WERI-Rb-1 (cell line): ENCODE measurements at regions not wholly inside any gene's neighbourhood (a gene's known extent, or its start where the extent isn't known, plus 50 kb on each side); places are given as distances from the start of the nearest gene placed in this dataset.
A peak's percentile ranks its signal among the peaks of the same experiment; 100 is the strongest.
"Not testable (repeated sequence)": the region's sequence is repeated elsewhere in the genome, so short reads cannot be mapped to it uniquely, and the experiment has no call there.

Experiments
- DNase-seq: peaks from one replicate; pipeline ENCODE4 v3.0.0-alpha.2; 2020
- H3K27ac ChIP-seq: fragments of 250-450 bp; sonication (Bioruptor Pico); 2 replicates; pipeline ENCODE4 v1.5.1; 2020; ENCODE audit warnings: mild to moderate bottlenecking, moderate library complexity
- H3K27me3 ChIP-seq: fragments of 250-450 bp; sonication (Bioruptor Pico); 2 replicates; pipeline ENCODE4 v1.5.1; 2021; ENCODE audit warnings: mild to moderate bottlenecking, low read depth, moderate library complexity; ENCODE audit not compliant: insufficient read depth, severe bottlenecking
- H3K36me3 ChIP-seq: fragments of 250-450 bp; sonication (Bioruptor Pico); 2 replicates; pipeline ENCODE4 v1.5.1; 2020; ENCODE audit warnings: mild to moderate bottlenecking, moderate library complexity
- H3K4me3 ChIP-seq: 2 replicates; pipeline ENCODE4 v1.5.1; 2011; ENCODE audit warnings: low read depth, mild to moderate bottlenecking, control low read depth, low read length
- H3K9me3 ChIP-seq: fragments of 250-450 bp; sonication (Bioruptor Pico); 2 replicates; pipeline ENCODE4 v1.5.1; 2021; ENCODE audit warnings: mild to moderate bottlenecking, moderate library complexity; ENCODE audit not compliant: severe bottlenecking
- CTCF ChIP-seq: IDR thresholded peaks from 2 replicates; pipeline ENCODE4 v1.5.1; 2011; ENCODE audit warnings: low read depth, mild to moderate bottlenecking, control low read depth, inconsistent platforms, low read length

- TF ChIP-seq CTCF = no peak
- Histone ChIP-seq H3K27me3 (no peaks in the 10 kb centered on the region), H3K27ac (no peak overlapping the region), H3K9me3 (peaks cover 9% of the 10 kb centered on the region), H3K36me3 (no peaks in the 10 kb centered on the region), H3K4me3 (no peak overlapping the region)
- DNase-seq = no peak
These were observed 115.7 kb downstream of the ZNF92 start for GRCh38 chr7:65489260-65489767.

GRCh38 chr7:65496697-65497096 is 123.0 kb downstream of the ZNF92 start:
- H3K27ac ChIP-seq, DNase-seq, H3K9me3 ChIP-seq, H3K36me3 ChIP-seq, H3K4me3 ChIP-seq, H3K27me3 ChIP-seq: not testable (repeated sequence)

- Histone ChIP-seq H3K27ac (no peak overlapping the region), H3K27me3 (no peaks in the 10 kb centered on the region), H3K4me3 (no peak overlapping the region), H3K9me3 (no peaks in the 10 kb centered on the region), H3K36me3 (no peaks in the 10 kb centered on the region)
- DNase-seq = no peak
- no peak for TF ChIP-seq CTCF
These were observed 129.9 kb downstream of the ZNF92 start for GRCh38 chr7:65503434-65504152.

GRCh38 chr7:65504504-65505319 is 131.1 kb downstream of the ZNF92 start:
- H3K27me3 ChIP-seq, H3K36me3 ChIP-seq, H3K4me3 ChIP-seq, H3K27ac ChIP-seq, H3K9me3 ChIP-seq, DNase-seq: not testable (repeated sequence)

GRCh38 chr7:65505320-65505633 is 131.6 kb downstream of the ZNF92 start:
- H3K36me3 ChIP-seq, DNase-seq, H3K4me3 ChIP-seq, H3K27me3 ChIP-seq, H3K9me3 ChIP-seq, H3K27ac ChIP-seq: not testable (repeated sequence)

- H3K9me3 ChIP-seq, H3K36me3 ChIP-seq, DNase-seq, H3K27ac ChIP-seq, H3K27me3 ChIP-seq: not testable (repeated sequence)
- H3K4me3 ChIP-seq = peak overlapping the region; percentile 63
These were observed 135.1 kb downstream of the ZNF92 start for GRCh38 chr7:65508581-65509367.

GRCh38 chr7:65509368-65510186 is 135.9 kb downstream of the ZNF92 start:
- no peak for DNase-seq
- Histone ChIP-seq H3K36me3 (no peaks in the 10 kb centered on the region), H3K27ac (no peak overlapping the region), H3K4me3 (peak overlapping the region; percentile 63), H3K9me3 (no peaks in the 10 kb centered on the region), H3K27me3 (no peaks in the 10 kb centered on the region)
- no peak for TF ChIP-seq CTCF

- H3K36me3 ChIP-seq, DNase-seq: not testable (repeated sequence)
- H3K4me3 ChIP-seq = peak overlapping the region; percentile 63
These were observed 136.5 kb downstream of the ZNF92 start for GRCh38 chr7:65510187-65510538.

GRCh38 chr7:65519751-65520150 is 146.1 kb downstream of the ZNF92 start:
- not testable (repeated sequence) for H3K36me3 ChIP-seq, H3K4me3 ChIP-seq, H3K27me3 ChIP-seq, DNase-seq, H3K9me3 ChIP-seq, H3K27ac ChIP-seq

More at GRCh38 chr7:65510187-65510538, 136.5 kb downstream of the ZNF92 start:
- H3K9me3 ChIP-seq, H3K27ac ChIP-seq, H3K27me3 ChIP-seq: not testable (repeated sequence)

- H3K27ac ChIP-seq, H3K4me3 ChIP-seq, H3K27me3 ChIP-seq, H3K36me3 ChIP-seq, DNase-seq, H3K9me3 ChIP-seq: not testable (repeated sequence)
These were observed 172.0 kb downstream of the ZNF92 start for GRCh38 chr7:65545465-65546161.
